ENCODE measurements at regions not wholly inside any gene's neighbourhood (a gene's known extent, or its start where the extent isn't known, plus 50 kb on each side); places are given as distances from the start of the nearest gene placed in this dataset.
A peak's percentile ranks its signal among the peaks of the same experiment; 100 is the strongest.

DNA sequence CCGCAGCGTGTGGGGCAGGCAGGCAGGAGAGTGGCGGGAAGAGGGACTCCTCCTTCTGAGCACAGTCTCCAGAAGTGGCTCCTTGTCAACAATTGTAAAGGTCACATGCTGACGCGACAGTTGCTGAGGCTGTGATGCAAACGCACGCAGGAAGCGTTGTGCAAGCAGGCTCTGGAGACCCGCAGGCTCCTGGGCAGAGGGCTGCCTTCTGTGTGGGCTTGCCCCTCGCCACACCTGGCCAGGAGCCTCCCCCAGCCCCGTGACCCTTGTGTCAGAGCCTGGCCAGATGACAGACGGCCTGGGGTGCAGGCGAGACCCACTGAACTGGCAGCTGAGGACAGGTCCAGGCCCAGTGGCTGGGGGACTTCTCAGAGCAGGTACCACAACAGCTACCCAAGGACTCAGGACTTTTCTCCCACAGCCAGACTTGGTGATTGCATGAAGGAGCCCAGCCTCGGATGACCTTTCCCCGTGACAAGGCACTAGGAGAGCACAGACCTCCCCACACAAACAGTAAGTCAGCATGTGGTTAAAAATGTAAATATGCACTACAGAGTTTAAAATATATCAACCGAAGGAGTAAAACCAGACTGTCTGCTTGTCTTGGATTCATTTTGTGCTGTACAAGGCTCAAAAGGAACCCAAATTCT, 222.1 kb upstream of the RREB1 start:
- Histone ChIP-seq H3K36me3 (ENCODE audit: control insufficient read depth in 3 of 3, insufficient read depth in 2 of 3, low read depth in 1 of 3, low read length in 3 of 3) (no peaks in the 10 kb centered on the region), H3K4me3 (ENCODE audit: low read depth in 1 of 3, low read length in 3 of 3) (no peak overlapping the region), H3K27me3 (ENCODE audit: control insufficient read depth in 3 of 3, insufficient read depth in 3 of 3, low read length in 3 of 3) (no peaks in the 10 kb centered on the region), H3K27ac (ENCODE audit: low read depth in 1 of 3, low read length in 2 of 3) (peak overlapping the region in 2 of 3 donors; percentile 23 to 71), H3K9me3 (ENCODE audit: control insufficient read depth in 2 of 2, insufficient read depth in 1 of 2, low read depth in 1 of 2, low read length in 1 of 2) (peaks cover 0 to 2% of the 10 kb centered on the region in 2 donors), H3K4me1 (ENCODE audit: control insufficient read depth in 3 of 3, insufficient read depth in 2 of 3, low read depth in 1 of 3, low read length in 2 of 3) (peaks cover 0 to 24% (median 0%) of the 10 kb centered on the region in 3 donors)
- WGBS, 3 donors, result 66 to 76% (median 73%) methylated on average over 16 of the region's 16 CpGs
- peak in 1 of 2 donors; percentile 67 for DNase-seq
- no peak for FAIRE-seq

DNA sequence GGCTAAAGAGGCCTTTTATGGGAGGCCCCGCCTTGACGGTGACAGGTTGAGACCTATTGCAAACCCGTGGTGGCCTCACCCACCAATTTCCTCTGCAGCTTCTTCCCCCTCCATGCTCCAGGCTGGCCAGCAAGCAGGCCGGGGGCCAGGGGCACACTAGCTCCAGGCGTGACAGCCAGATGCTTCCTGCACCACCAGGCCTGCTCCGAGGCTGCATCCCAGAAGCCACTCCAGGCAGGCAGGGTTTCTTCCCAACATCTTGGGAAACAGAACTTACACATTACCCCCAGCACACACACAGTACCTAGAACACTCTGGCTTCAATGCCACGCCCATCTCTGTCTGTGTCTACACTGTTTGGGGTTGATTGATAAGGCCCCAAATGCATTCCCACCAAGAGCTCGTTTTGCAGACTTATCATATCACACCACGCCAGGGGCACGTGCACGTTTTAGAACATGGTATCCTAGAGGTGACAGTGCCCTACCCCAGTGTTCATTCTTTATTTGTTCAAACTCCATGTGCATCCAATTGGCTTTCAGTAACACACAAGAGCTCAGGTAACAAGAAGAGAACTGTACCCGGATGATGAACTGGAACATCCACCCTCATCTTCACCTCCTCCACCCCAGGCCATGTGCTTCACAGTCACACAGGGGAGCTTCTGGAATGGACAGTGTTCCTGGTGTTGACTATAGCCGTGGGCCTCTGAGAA, 221.4 kb upstream of the RREB1 start:
- DNase-seq (peak in 1 of 2 donors; percentile 30), FAIRE-seq (no peak)
- Histone ChIP-seq H3K4me1 (ENCODE audit: control insufficient read depth in 3 of 3, insufficient read depth in 2 of 3, low read depth in 1 of 3, low read length in 2 of 3) (peaks cover 0 to 31% (median 0%) of the 10 kb centered on the region in 3 donors), H3K4me3 (ENCODE audit: low read depth in 1 of 3, low read length in 3 of 3) (no peak overlapping the region), H3K9me3 (ENCODE audit: control insufficient read depth in 2 of 2, insufficient read depth in 1 of 2, low read depth in 1 of 2, low read length in 1 of 2) (no peaks in the 10 kb centered on the region), H3K27ac (ENCODE audit: low read depth in 1 of 3, low read length in 2 of 3) (peak overlapping the region in 1 of 3 donors; percentile 71), H3K36me3 (ENCODE audit: control insufficient read depth in 3 of 3, insufficient read depth in 2 of 3, low read depth in 1 of 3, low read length in 3 of 3) (no peaks in the 10 kb centered on the region), H3K27me3 (ENCODE audit: control insufficient read depth in 3 of 3, insufficient read depth in 3 of 3, low read length in 3 of 3) (no peaks in the 10 kb centered on the region)
- 68 to 72% (median 69%) methylated on average over 13 of the region's 13 CpGs for WGBS, 3 donors

- H3K4me1 ChIP-seq (ENCODE audit: control insufficient read depth in 3 of 3, insufficient read depth in 2 of 3, low read depth in 1 of 3, low read length in 2 of 3), result peaks cover 0 to 35% (median 0%) of the 10 kb centered on the region in 3 donors
- no peaks in the 10 kb centered on the region for H3K27me3 ChIP-seq (ENCODE audit: control insufficient read depth in 3 of 3, insufficient read depth in 3 of 3, low read length in 3 of 3)
- no peaks in the 10 kb centered on the region for H3K36me3 ChIP-seq (ENCODE audit: control insufficient read depth in 3 of 3, insufficient read depth in 2 of 3, low read depth in 1 of 3, low read length in 3 of 3)
- 94 to 95% (median 95%) methylated on average over 9 of the region's 9 CpGs for WGBS, 3 donors
- no peak overlapping the region for H3K4me3 ChIP-seq (ENCODE audit: low read depth in 1 of 3, low read length in 3 of 3)
- DNase-seq, result no peak
- no peak overlapping the region for H3K27ac ChIP-seq (ENCODE audit: low read depth in 1 of 3, low read length in 2 of 3)
- H3K9me3 ChIP-seq (ENCODE audit: control insufficient read depth in 2 of 2, insufficient read depth in 1 of 2, low read depth in 1 of 2, low read length in 1 of 2), result no peaks in the 10 kb centered on the region
- no peak for FAIRE-seq
Observed at GRCh38 chr6:6886886-6887285, 220.9 kb upstream of the RREB1 start.

DNA sequence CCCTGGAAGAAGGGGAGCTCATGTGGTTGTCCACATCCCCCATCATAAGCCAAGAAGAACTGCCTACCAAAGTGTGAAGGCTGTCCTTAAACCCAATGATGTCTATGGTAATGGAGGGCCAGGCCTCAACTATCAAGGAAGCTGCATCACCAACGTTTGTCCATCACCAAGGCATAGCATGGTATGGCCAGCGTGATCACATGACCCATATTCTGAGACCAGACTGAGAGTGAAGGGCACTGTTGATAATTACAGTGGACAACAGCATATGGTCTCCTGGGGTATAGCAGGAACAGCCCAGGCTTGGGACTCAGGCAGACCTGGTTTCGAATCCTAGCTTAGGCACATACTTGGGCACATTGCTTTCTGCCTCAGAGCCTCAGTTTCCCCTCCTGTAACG, 218.2 kb upstream of the RREB1 start:
- H3K4me1 ChIP-seq (ENCODE audit: control insufficient read depth in 3 of 3, insufficient read depth in 2 of 3, low read depth in 1 of 3, low read length in 2 of 3), result peaks cover 0 to 39% (median 0%) of the 10 kb centered on the region in 3 donors
- WGBS, 3 donors, result 61 to 80% (median 63%) methylated on average over 4 of the region's 4 CpGs
- no peak overlapping the region for H3K4me3 ChIP-seq (ENCODE audit: low read depth in 1 of 3, low read length in 3 of 3)
- no peak for FAIRE-seq
- no peak overlapping the region for H3K27ac ChIP-seq (ENCODE audit: low read depth in 1 of 3, low read length in 2 of 3)
- H3K9me3 ChIP-seq (ENCODE audit: control insufficient read depth in 2 of 2, insufficient read depth in 1 of 2, low read depth in 1 of 2, low read length in 1 of 2), result no peaks in the 10 kb centered on the region
- H3K36me3 ChIP-seq (ENCODE audit: control insufficient read depth in 3 of 3, insufficient read depth in 2 of 3, low read depth in 1 of 3, low read length in 3 of 3), result no peaks in the 10 kb centered on the region
- no peaks in the 10 kb centered on the region for H3K27me3 ChIP-seq (ENCODE audit: control insufficient read depth in 3 of 3, insufficient read depth in 3 of 3, low read length in 3 of 3)
- no peak for DNase-seq

GRCh38 chr6:6890400-6890858, 217.3 kb upstream of the RREB1 start:
- H3K4me3 ChIP-seq (ENCODE audit: low read depth in 1 of 3, low read length in 3 of 3), result no peak overlapping the region
- H3K9me3 ChIP-seq (ENCODE audit: control insufficient read depth in 2 of 2, insufficient read depth in 1 of 2, low read depth in 1 of 2, low read length in 1 of 2), result no peaks in the 10 kb centered on the region
- DNase-seq, result peak; percentile 69
- peaks cover 0 to 38% (median 0%) of the 10 kb centered on the region in 3 donors for H3K4me1 ChIP-seq (ENCODE audit: control insufficient read depth in 3 of 3, insufficient read depth in 2 of 3, low read depth in 1 of 3, low read length in 2 of 3)
- peak overlapping the region; percentile 8 to 74 (median 46) for H3K27ac ChIP-seq (ENCODE audit: low read depth in 1 of 3, low read length in 2 of 3)
- no peaks in the 10 kb centered on the region for H3K27me3 ChIP-seq (ENCODE audit: control insufficient read depth in 3 of 3, insufficient read depth in 3 of 3, low read length in 3 of 3)
- H3K36me3 ChIP-seq (ENCODE audit: control insufficient read depth in 3 of 3, insufficient read depth in 2 of 3, low read depth in 1 of 3, low read length in 3 of 3), result no peaks in the 10 kb centered on the region
- no peak for FAIRE-seq
- 2 to 24% (median 23%) methylated on average over 6 of the region's 6 CpGs for WGBS, 3 donors

GRCh38 chr6:6891125-6891721, 216.5 kb upstream of the RREB1 start:
- H3K9me3 ChIP-seq (ENCODE audit: control insufficient read depth in 2 of 2, insufficient read depth in 1 of 2, low read depth in 1 of 2, low read length in 1 of 2), result no peaks in the 10 kb centered on the region
- peak overlapping the region; percentile 46 to 74 (median 58) for H3K27ac ChIP-seq (ENCODE audit: low read depth in 1 of 3, low read length in 2 of 3)
- no peak overlapping the region for H3K4me3 ChIP-seq (ENCODE audit: low read depth in 1 of 3, low read length in 3 of 3)
- H3K4me1 ChIP-seq (ENCODE audit: control insufficient read depth in 3 of 3, insufficient read depth in 2 of 3, low read depth in 1 of 3, low read length in 2 of 3), result peaks cover 0 to 30% (median 0%) of the 10 kb centered on the region in 3 donors
- 14 to 67% (median 42%) methylated on average over 8 of the region's 8 CpGs for WGBS, 3 donors
- DNase-seq (peak; percentile 86 to 96), FAIRE-seq (no peak)
- H3K27me3 ChIP-seq (ENCODE audit: control insufficient read depth in 3 of 3, insufficient read depth in 3 of 3, low read length in 3 of 3), result no peaks in the 10 kb centered on the region
- no peaks in the 10 kb centered on the region for H3K36me3 ChIP-seq (ENCODE audit: control insufficient read depth in 3 of 3, insufficient read depth in 2 of 3, low read depth in 1 of 3, low read length in 3 of 3)

- Histone ChIP-seq H3K27ac (ENCODE audit: low read depth in 1 of 3, low read length in 2 of 3) (peak overlapping the region in 2 of 3 donors; percentile 46 to 74), H3K9me3 (ENCODE audit: control insufficient read depth in 2 of 2, insufficient read depth in 1 of 2, low read depth in 1 of 2, low read length in 1 of 2) (no peaks in the 10 kb centered on the region), H3K4me1 (ENCODE audit: control insufficient read depth in 3 of 3, insufficient read depth in 2 of 3, low read depth in 1 of 3, low read length in 2 of 3) (peaks cover 0 to 28% (median 0%) of the 10 kb centered on the region in 3 donors), H3K27me3 (ENCODE audit: control insufficient read depth in 3 of 3, insufficient read depth in 3 of 3, low read length in 3 of 3) (no peaks in the 10 kb centered on the region), H3K4me3 (ENCODE audit: low read depth in 1 of 3, low read length in 3 of 3) (no peak overlapping the region), H3K36me3 (ENCODE audit: control insufficient read depth in 3 of 3, insufficient read depth in 2 of 3, low read depth in 1 of 3, low read length in 3 of 3) (no peaks in the 10 kb centered on the region)
- FAIRE-seq (no peak), DNase-seq (no peak)
- WGBS, 3 donors, result 70 to 74% (median 70%) methylated on average over 6 of the region's 6 CpGs
Observed at GRCh38 chr6:6891949-6892461, 215.8 kb upstream of the RREB1 start.

Measured in small intestine (tissue), 7 donors.